ENCODE measurements at regions not wholly inside any gene's neighbourhood (a gene's known extent, or its start where the extent isn't known, plus 50 kb on each side); places are given as distances from the start of the nearest gene placed in this dataset.

- intact Hi-C loops (cut with micrococcal nuclease; ENCODE audit: unreplicated experiment) = no loop called here
- no peak for DNase-seq
- H3K36me3 Mint-ChIP-seq (ENCODE audit: insufficient read depth, unreplicated experiment) = no peaks in the 10 kb centered on the region
- H3K9me3 Mint-ChIP-seq (ENCODE audit: low read depth, unreplicated experiment) = no peaks in the 10 kb centered on the region
- TF ChIP-seq, protein P1, sequence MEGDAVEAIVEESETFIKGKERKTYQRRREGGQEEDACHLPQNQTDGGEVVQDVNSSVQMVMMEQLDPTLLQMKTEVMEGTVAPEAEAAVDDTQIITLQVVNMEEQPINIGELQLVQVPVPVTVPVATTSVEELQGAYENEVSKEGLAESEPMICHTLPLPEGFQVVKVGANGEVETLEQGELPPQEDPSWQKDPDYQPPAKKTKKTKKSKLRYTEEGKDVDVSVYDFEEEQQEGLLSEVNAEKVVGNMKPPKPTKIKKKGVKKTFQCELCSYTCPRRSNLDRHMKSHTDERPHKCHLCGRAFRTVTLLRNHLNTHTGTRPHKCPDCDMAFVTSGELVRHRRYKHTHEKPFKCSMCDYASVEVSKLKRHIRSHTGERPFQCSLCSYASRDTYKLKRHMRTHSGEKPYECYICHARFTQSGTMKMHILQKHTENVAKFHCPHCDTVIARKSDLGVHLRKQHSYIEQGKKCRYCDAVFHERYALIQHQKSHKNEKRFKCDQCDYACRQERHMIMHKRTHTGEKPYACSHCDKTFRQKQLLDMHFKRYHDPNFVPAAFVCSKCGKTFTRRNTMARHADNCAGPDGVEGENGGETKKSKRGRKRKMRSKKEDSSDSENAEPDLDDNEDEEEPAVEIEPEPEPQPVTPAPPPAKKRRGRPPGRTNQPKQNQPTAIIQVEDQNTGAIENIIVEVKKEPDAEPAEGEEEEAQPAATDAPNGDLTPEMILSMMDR (IDR thresholded peaks at IDR 0.05; ENCODE audit: unreplicated experiment) = no peak
- no peak overlapping the region for H3K27ac Mint-ChIP-seq (ENCODE audit: unreplicated experiment)
- CTCF ChIA-PET = no interaction called here
- no TSS peak for BruUV-seq (replicated peaks)
- peaks cover 53% of the 10 kb centered on the region for H3K27me3 Mint-ChIP-seq (ENCODE audit: unreplicated experiment)
- no peak overlapping the region for H3K4me3 Mint-ChIP-seq (ENCODE audit: low read depth, unreplicated experiment)
- H3K4me1 Mint-ChIP-seq (ENCODE audit: low read depth, unreplicated experiment) = no peaks in the 10 kb centered on the region
These were observed 321.0 kb upstream of the THSD7B start for GRCh38 chr2:136444323-136444722.

- no peaks in the 10 kb centered on the region for H3K4me1 Mint-ChIP-seq (ENCODE audit: low read depth, unreplicated experiment)
- intact Hi-C loops (cut with micrococcal nuclease; ENCODE audit: unreplicated experiment) = no loop called here
- BruUV-seq (replicated peaks) = no TSS peak
- no peaks in the 10 kb centered on the region for H3K36me3 Mint-ChIP-seq (ENCODE audit: insufficient read depth, unreplicated experiment)
- no peaks in the 10 kb centered on the region for H3K9me3 Mint-ChIP-seq (ENCODE audit: low read depth, unreplicated experiment)
- DNase-seq = no peak
- H3K4me3 Mint-ChIP-seq (ENCODE audit: low read depth, unreplicated experiment) = no peak overlapping the region
- TF ChIP-seq, protein P1 (IDR thresholded peaks at IDR 0.05; ENCODE audit: unreplicated experiment) = no peak
- H3K27ac Mint-ChIP-seq (ENCODE audit: unreplicated experiment) = no peak overlapping the region
- H3K27me3 Mint-ChIP-seq (ENCODE audit: unreplicated experiment) = peaks cover 50% of the 10 kb centered on the region
- CTCF ChIA-PET = no interaction called here
These were observed 321.7 kb upstream of the THSD7B start for GRCh38 chr2:136443661-136444060.

DNA sequence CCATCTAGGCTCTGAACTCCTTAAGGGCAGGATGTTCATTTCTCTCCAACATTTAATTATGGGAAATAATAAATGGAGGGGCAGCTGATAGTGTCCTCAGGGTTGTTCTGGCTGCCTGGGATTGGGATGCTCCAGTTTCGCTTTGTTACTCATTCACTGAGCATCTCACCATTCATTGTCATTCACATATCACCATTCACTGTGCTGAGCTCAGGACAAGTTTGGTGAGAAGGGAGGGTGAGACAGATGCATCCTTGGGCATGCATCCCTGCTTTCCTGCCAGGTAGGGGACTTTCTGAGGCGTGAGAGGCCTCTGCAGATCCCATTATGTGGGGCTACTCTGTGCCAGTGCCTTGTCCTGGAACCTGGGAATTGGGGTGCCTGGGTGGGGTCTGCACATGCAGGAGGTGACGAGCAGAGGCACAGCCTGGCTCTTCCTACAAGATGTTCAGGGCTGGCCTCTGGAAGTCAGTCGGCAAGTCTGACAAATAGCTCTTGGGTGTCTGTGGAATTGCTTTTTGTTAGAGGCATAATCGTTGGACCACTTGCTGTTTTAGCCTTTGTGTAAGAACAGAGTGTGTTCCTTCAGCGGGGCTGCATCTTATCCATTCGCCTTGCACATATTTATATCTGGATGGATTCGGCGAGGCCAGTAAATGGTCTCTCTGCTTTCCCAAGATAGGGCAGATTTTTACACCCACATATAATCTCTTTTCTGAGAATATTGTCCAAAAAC is 323.2 kb upstream of the THSD7B start:
- DNase-seq = no peak
- no TSS peak for BruUV-seq (replicated peaks)
- intact Hi-C loops (cut with micrococcal nuclease; ENCODE audit: unreplicated experiment) = no loop called here
- Mint-ChIP-seq H3K4me3 (ENCODE audit: low read depth, unreplicated experiment) (no peak overlapping the region), H3K36me3 (ENCODE audit: insufficient read depth, unreplicated experiment) (no peaks in the 10 kb centered on the region), H3K9me3 (ENCODE audit: low read depth, unreplicated experiment) (no peaks in the 10 kb centered on the region), H3K27ac (ENCODE audit: unreplicated experiment) (no peak overlapping the region), H3K4me1 (ENCODE audit: low read depth, unreplicated experiment) (no peaks in the 10 kb centered on the region), H3K27me3 (ENCODE audit: unreplicated experiment) (peaks cover 45% of the 10 kb centered on the region)
- CTCF ChIA-PET = no interaction called here
- TF ChIP-seq, protein P1 (IDR thresholded peaks at IDR 0.05; ENCODE audit: unreplicated experiment) = no peak

DNA sequence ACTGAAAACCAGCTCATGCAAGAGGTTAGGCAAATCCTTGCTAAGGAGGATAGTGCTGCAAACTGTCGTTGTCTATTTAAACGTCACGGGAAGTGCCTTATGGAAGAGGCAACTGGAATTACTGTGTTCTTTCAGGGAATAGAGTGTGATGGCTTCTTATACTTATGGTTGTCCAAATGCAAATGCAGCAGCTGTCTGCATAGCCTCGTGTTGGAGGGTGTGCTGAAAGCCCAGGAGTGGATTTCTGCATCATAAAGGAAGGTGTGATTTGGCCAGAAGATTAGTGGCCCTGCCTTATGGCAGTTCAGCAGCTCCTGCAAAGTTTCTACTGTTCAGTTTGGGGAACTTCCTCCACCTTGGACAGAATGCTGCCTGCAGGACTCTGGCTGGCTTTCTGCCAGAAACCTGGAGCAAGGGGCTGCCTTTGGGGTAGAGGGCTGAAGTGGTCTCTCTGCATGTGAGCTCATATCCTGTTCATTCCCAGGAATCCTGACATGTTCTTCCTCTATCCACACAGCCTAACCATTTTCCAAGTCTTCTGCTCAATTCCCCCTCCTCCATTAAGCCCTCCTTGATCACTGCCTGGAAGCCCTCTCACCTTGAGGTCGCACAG is 321.2 kb upstream of the CXCR4 start:
- H3K4me1 Mint-ChIP-seq (ENCODE audit: low read depth, unreplicated experiment) = no peaks in the 10 kb centered on the region
- peaks cover 41% of the 10 kb centered on the region for H3K27me3 Mint-ChIP-seq (ENCODE audit: unreplicated experiment)
- BruUV-seq (replicated peaks) = no TSS peak
- CTCF ChIA-PET = no interaction called here
- no peak overlapping the region for H3K27ac Mint-ChIP-seq (ENCODE audit: unreplicated experiment)
- no peaks in the 10 kb centered on the region for H3K9me3 Mint-ChIP-seq (ENCODE audit: low read depth, unreplicated experiment)
- TF ChIP-seq, protein P1 (IDR thresholded peaks at IDR 0.05; ENCODE audit: unreplicated experiment) = no peak
- H3K4me3 Mint-ChIP-seq (ENCODE audit: low read depth, unreplicated experiment) = no peak overlapping the region
- H3K36me3 Mint-ChIP-seq (ENCODE audit: insufficient read depth, unreplicated experiment) = no peaks in the 10 kb centered on the region
- DNase-seq = no peak
- intact Hi-C loops (cut with micrococcal nuclease; ENCODE audit: unreplicated experiment) = no loop called here
